T-helper 2 cell (primary cell): ENCODE measurements at regions not wholly inside any gene's neighbourhood (a gene's known extent, or its start where the extent isn't known, plus 50 kb on each side); places are given as distances from the start of the nearest gene placed in this dataset.
"Not testable (repeated sequence)": the region's sequence is repeated elsewhere in the genome, so short reads cannot be mapped to it uniquely, and the experiment has no call there.

Experiments used
- DNase-seq, 5 experiments: peaks; one replicate each; pipeline versions ENCODE4 v3.0.0 to v3.0.0-alpha.2; 2012 to 2022

- DNase-seq = no peak
Observed at GRCh38 chr12:5328669-5329517, 103.0 kb upstream of the NTF3 start.

- DNase-seq = no peak
Observed at GRCh38 chr12:5332551-5332950, 99.4 kb upstream of the NTF3 start.

- no peak for DNase-seq
Observed at GRCh38 chr12:5333096-5333495, 98.8 kb upstream of the NTF3 start.

GRCh38 chr12:5335069-5335468, 96.8 kb upstream of the NTF3 start:
- DNase-seq = no peak

GRCh38 chr12:5341086-5341485, 90.8 kb upstream of the NTF3 start:
- not testable (repeated sequence) for DNase-seq

- DNase-seq = no peak
Observed at GRCh38 chr12:5343711-5344110, 88.2 kb upstream of the NTF3 start.

GRCh38 chr12:5344131-5344530, 87.8 kb upstream of the NTF3 start:
- DNase-seq = no peak

GRCh38 chr12:5345534-5345933, 86.4 kb upstream of the NTF3 start:
- DNase-seq = no peak

GRCh38 chr12:5348057-5348456, 83.9 kb upstream of the NTF3 start:
- DNase-seq = no peak

- no peak for DNase-seq
Observed at GRCh38 chr12:5348491-5348890, 83.4 kb upstream of the NTF3 start.

GRCh38 chr12:5364036-5364770, 67.7 kb upstream of the NTF3 start:
- no peak for DNase-seq

- DNase-seq = no peak
Observed at GRCh38 chr12:5369298-5369697, 62.6 kb upstream of the NTF3 start.

GRCh38 chr12:5371631-5372030, 60.3 kb upstream of the NTF3 start:
- DNase-seq = no peak

GRCh38 chr12:5374713-5375112, 57.2 kb upstream of the NTF3 start:
- no peak for DNase-seq

- no peak for DNase-seq
Observed at GRCh38 chr12:5375547-5376295, 56.2 kb upstream of the NTF3 start.

GRCh38 chr12:5376591-5377207, 55.2 kb upstream of the NTF3 start:
- no peak for DNase-seq

- no peak for DNase-seq
Observed at GRCh38 chr12:5377997-5378592, 53.8 kb upstream of the NTF3 start.

- DNase-seq = no peak
Observed at GRCh38 chr12:5379749-5380496, 52.0 kb upstream of the NTF3 start.
